GM13977 (cell line): ENCODE measurements at regions not wholly inside any gene's neighbourhood (a gene's known extent, or its start where the extent isn't known, plus 50 kb on each side); places are given as distances from the start of the nearest gene placed in this dataset.

Source experiments
- DNase-seq: peaks from one replicate; pipeline ENCODE4 v3.0.0; 2012; ENCODE audit warnings: low spot score
- in situ Hi-C: fragments of 300-500 bp; cut with MboI; formaldehyde crosslinking; loops from one replicate; pipeline ENCODE4 v1.12.0; 2022; ENCODE audit warnings: low sequenced_read_pairs, low pct_unique_long_range_greater_than_20kb, mixed read lengths, inconsistent platforms; ENCODE audit not compliant: unreplicated experiment
- TF ChIP-seq, protein P1 (sequence below): IDR thresholded peaks from 2 replicates; pipeline ENCODE4 v1.5.1; 2012; ENCODE audit warnings: mild to moderate bottlenecking, control low read depth; ENCODE audit not compliant: insufficient read depth; ENCODE audit errors: extremely low read depth, missing control alignments

DNA sequence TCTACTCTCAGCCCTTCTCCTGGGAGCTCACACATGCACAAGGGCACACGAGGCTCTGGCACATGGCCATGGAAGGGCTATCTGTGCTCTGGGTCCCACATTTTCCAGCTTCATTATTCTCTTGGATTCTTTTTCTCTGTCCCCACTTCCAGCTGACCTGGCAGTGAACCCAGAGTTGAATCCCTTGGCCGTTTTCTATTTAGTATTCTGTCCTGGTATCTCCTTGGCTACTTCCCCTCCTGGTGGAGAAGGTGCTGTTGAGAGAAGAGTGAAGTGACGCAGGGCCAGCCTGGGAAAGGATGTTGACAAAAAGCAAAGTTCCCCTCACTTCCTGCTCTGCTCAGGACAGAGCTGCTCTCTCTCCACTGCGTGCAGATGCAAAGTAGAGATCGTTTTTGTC, 303.1 kb downstream of the IRS2 start:
- in situ Hi-C loops, result no loop called here
- no peak for DNase-seq
- TF ChIP-seq, protein P1, sequence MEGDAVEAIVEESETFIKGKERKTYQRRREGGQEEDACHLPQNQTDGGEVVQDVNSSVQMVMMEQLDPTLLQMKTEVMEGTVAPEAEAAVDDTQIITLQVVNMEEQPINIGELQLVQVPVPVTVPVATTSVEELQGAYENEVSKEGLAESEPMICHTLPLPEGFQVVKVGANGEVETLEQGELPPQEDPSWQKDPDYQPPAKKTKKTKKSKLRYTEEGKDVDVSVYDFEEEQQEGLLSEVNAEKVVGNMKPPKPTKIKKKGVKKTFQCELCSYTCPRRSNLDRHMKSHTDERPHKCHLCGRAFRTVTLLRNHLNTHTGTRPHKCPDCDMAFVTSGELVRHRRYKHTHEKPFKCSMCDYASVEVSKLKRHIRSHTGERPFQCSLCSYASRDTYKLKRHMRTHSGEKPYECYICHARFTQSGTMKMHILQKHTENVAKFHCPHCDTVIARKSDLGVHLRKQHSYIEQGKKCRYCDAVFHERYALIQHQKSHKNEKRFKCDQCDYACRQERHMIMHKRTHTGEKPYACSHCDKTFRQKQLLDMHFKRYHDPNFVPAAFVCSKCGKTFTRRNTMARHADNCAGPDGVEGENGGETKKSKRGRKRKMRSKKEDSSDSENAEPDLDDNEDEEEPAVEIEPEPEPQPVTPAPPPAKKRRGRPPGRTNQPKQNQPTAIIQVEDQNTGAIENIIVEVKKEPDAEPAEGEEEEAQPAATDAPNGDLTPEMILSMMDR, result no peak

GRCh38 chr13:109481040-109481439, 305.3 kb downstream of the IRS2 start:
- in situ Hi-C loops, result no loop called here
- DNase-seq, result no peak
- TF ChIP-seq, protein P1, result no peak

DNA sequence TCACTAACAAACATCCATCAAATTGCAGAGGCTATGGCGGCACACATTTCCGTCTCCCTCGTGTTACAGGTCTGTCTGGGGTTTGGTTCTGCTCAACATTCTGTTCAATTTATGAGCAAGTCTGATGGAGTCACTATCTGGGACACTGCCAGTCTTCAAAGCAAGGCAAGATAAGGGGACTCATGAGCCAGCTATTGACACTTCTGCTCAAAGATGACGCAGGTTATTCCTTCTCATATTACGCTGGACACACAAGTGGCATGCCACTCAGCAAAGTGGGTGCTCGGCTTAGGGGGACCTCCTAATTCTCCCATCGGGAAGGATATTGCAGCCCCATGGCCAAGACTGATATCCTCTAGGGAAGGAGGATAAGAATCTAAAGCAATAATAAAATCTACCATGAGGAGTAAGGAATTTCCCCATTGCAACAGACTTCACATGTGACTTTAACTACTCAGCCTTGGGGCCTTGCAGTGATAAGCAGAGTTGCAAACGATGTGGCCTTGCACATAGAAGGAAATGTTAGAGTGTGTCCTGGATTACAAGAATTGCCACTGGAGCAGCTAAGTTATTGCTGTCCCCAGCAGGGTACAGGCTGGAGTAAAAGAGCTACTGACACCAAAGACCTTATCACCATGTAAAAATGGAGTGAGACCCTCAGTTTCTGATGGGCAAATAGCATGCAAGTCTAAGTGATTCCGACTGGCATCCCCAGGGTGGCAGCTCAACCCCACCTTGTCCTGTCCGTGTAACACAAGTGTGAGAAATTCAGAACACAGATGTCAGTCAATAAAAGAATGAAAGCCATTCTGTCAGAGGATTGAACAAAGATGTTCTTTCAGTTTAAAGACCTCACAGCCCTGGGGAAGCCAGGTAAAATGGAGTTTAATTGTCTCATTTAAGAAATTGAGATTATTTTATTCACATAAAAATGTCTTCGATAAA, 306.1 kb downstream of the IRS2 start:
- TF ChIP-seq, protein P1, result no peak
- no peak for DNase-seq
- in situ Hi-C loops, result no loop called here

GRCh38 chr13:109479534-109479933, 306.8 kb downstream of the IRS2 start:
- no peak for DNase-seq
- in situ Hi-C loops, result no loop called here
- TF ChIP-seq, protein P1, result no peak

GRCh38 chr13:109476001-109476400, 310.4 kb downstream of the IRS2 start:
- TF ChIP-seq, protein P1, result no peak
- no peak for DNase-seq
- in situ Hi-C loops, result no loop called here

DNA sequence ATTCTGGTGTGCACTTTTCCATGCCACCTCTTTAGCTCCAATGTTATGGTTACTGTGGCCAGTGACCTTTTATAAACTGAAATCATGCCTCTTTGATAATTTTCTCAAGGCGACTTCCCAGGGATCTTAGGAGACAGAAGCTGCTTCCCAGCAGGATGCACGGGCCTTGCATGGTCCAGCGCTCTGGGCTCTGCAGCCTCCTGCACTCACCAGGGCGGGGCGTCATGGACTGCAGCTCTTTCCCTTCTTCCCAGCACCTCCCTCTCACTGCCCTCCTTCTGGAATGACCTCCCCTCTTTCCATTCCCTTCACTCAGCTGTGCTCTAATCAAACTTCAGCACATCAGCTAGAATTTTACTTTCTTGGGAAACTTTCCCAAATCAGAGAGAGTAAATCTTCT, 318.3 kb downstream of the IRS2 start:
- DNase-seq, result no peak
- in situ Hi-C loops, result no loop called here
- TF ChIP-seq, protein P1, result no peak
